Body of pancreas (tissue), 4 donors: ENCODE measurements at regions not wholly inside any gene's neighbourhood (a gene's known extent, or its start where the extent isn't known, plus 50 kb on each side); places are given as distances from the start of the nearest gene placed in this dataset.

Experiments
- CTCF ChIP-seq, 7 experiments: fragments of 450-650 bp in 4 of 7; fragments of 200-600 bp in 3 of 7; sonication (generic) in 3 of 7; IDR thresholded peaks; one replicate each; pipeline ENCODE4 v1.5.1; 2016 to 2019; ENCODE audit warnings: antibody characterized with exemption in 7 of 7
- POLR2A ChIP-seq, 3 donors: fragments of 450-650 bp; IDR thresholded peaks; one replicate each; pipeline ENCODE4 v1.6.1; 2016; ENCODE audit warnings: antibody characterized with exemption in 3 of 3, mild to moderate bottlenecking in 2 of 3

GRCh38 chr7:145599376-145599775 is 517.2 kb upstream of the CNTNAP2 start:
- no peak for TF ChIP-seq POLR2A (IDR thresholded peaks at IDR 0.05)
- no peak for TF ChIP-seq CTCF (IDR thresholded peaks at IDR 0.05)
